ENCODE measurements at regions not wholly inside any gene's neighbourhood (a gene's known extent, or its start where the extent isn't known, plus 50 kb on each side); places are given as distances from the start of the nearest gene placed in this dataset.

DNA sequence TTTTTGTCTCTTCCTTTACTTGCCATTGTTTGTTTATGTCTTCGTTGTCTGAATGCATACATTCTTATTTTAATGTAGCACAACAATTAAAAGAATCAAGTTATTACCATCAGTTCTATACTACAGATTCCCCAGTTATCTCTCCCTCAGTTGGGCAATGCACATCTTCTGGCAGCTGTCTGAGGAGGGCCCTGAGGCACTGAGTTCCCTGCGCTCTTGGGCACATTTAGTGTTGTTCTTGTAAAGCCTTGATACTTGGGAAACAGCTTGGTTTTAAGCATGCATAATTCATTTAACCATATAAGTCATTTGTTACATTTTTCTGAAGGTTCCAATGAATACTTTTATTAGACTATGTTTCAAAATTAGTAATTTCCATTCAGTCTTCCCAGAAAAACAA, 117.9 kb downstream of the C6orf118 start:
- H3K9me3 ChIP-seq = peaks cover 7 to 10% of the 10 kb centered on the region in 2 donors

DNA sequence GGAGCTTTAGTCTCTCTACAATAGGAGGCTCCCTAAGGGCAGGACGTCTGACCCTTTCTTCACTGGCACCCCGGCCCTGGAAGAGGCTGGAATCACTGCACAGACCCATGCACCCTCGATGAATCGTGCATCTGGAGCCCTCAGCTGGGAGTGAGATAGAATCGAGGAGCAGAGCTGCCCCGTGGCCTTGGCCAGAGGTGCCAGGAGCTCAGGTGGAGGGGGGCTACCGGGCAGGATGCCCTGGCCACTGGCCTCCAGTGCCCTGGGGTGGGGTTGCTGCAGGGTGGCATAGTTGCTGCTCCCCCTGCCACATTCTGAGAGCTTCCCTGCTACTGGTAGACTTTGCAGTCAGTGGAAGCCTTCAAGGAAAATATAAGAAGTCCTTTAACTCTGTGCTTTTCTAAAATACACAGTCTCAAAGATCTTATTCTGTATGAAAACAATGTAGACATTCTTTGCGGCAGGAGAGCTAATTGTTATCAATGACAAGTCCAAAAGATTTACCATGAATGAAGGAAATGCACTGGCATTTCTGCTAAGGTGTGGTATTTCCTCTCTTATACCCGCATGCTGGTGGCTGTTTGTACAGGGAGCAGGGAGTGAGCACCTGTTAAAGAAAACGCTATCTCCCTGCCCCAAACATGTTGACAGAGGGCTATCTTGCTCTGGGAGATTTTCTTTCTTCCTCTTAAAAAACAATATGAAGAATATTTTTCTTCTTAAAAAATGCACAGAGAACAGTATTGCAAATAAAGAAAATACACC, 122.8 kb downstream of the C6orf118 start:
- Histone ChIP-seq H3K4me3 (no peak overlapping the region), H3K4me1 (no peaks in the 10 kb centered on the region), H3K36me3 (no peaks in the 10 kb centered on the region), H3K27ac (no peak overlapping the region), H3K27me3 (no peaks in the 10 kb centered on the region), H3K9me3 (peaks cover 0 to 3% of the 10 kb centered on the region in 2 donors)
- no peak for DNase-seq
- 0 to 61% methylated on average over 2 to 10 of the region's 10 CpGs for WGBS, 2 donors (ENCODE audit: low coverage in 1 of 2)
- intact Hi-C loops (cut with DNase I; ENCODE audit: low total_unique reads) (no loop called here), in situ Hi-C loops (cut with MboI; ENCODE audit: low pct_ligation_motif_present in 1 of 4, low pct_unique_long_range_greater_than_20kb in 1 of 4, low sequenced_read_pairs in 3 of 4) (no loop called here)
- TF ChIP-seq EP300 (IDR thresholded peaks at IDR 0.05; ENCODE audit: low read depth) (no peak), POLR2AphosphoS5 (IDR thresholded peaks at IDR 0.05) (no peak), POLR2A (IDR thresholded peaks at IDR 0.05) (no peak), CTCF (IDR thresholded peaks at IDR 0.05) (no peak)

More for the DNA sequence above, 117.9 kb downstream of the C6orf118 start:
- Histone ChIP-seq H3K36me3 (no peaks in the 10 kb centered on the region), H3K27me3 (no peaks in the 10 kb centered on the region), H3K27ac (no peak overlapping the region), H3K4me3 (no peak overlapping the region), H3K4me1 (no peaks in the 10 kb centered on the region)
- TF ChIP-seq EP300 (IDR thresholded peaks at IDR 0.05; ENCODE audit: low read depth) (no peak), POLR2AphosphoS5 (IDR thresholded peaks at IDR 0.05) (no peak), CTCF (IDR thresholded peaks at IDR 0.05) (no peak), POLR2A (IDR thresholded peaks at IDR 0.05) (no peak)
- DNase-seq = no peak
- intact Hi-C loops (cut with DNase I; ENCODE audit: low total_unique reads) (no loop called here), in situ Hi-C loops (cut with MboI; ENCODE audit: low pct_ligation_motif_present in 1 of 4, low pct_unique_long_range_greater_than_20kb in 1 of 4, low sequenced_read_pairs in 3 of 4) (no loop called here)
- WGBS, 2 donors (ENCODE audit: low coverage in 1 of 2) = 75 to 82% methylated on average over 1 to 2 of the region's 2 CpGs

DNA sequence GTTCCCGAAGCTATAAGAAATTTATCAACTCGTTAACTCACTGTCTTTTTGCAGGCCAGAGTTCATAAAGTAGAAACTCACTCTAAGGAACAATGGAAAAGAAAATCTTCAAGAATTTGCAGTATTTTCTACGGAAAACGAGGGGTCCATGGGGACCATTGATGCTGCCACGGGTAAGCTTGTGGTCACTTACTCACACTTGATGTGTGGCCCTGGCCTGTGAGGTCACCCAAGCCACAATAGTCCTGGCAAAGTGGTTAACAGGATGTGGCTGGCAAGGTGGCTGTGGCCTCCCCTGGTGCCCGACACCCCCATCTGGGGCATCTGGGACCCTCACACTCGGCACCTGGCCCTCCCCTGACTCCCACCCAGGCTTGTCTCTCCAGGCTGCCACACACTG, 123.4 kb downstream of the C6orf118 start:
- no peak overlapping the region for H3K27ac ChIP-seq
- intact Hi-C loops (cut with DNase I; ENCODE audit: low total_unique reads) = no loop called here
- H3K36me3 ChIP-seq = no peaks in the 10 kb centered on the region
- TF ChIP-seq EP300 (IDR thresholded peaks at IDR 0.05; ENCODE audit: low read depth) (no peak), POLR2A (IDR thresholded peaks at IDR 0.05) (no peak), CTCF (IDR thresholded peaks at IDR 0.05) (no peak), POLR2AphosphoS5 (IDR thresholded peaks at IDR 0.05) (no peak)
- no peaks in the 10 kb centered on the region for H3K4me1 ChIP-seq
- H3K4me3 ChIP-seq = no peak overlapping the region
- H3K9me3 ChIP-seq = peaks cover 0 to 3% of the 10 kb centered on the region in 2 donors
- DNase-seq = no peak
- H3K27me3 ChIP-seq = no peaks in the 10 kb centered on the region
- WGBS, 2 donors (ENCODE audit: low coverage in 1 of 2) = 67 to 70% methylated on average over 4 to 7 of the region's 7 CpGs
- in situ Hi-C loops (cut with MboI; ENCODE audit: low pct_ligation_motif_present in 1 of 4, low pct_unique_long_range_greater_than_20kb in 1 of 4, low sequenced_read_pairs in 3 of 4) = no loop called here

GRCh38 chr6:165184192-165184979, 125.0 kb downstream of the C6orf118 start:
- no peak overlapping the region for H3K4me3 ChIP-seq
- no peaks in the 10 kb centered on the region for H3K36me3 ChIP-seq
- no peaks in the 10 kb centered on the region for H3K27me3 ChIP-seq
- 57 to 60% methylated on average over 8 to 11 of the region's 11 CpGs for WGBS, 2 donors (ENCODE audit: low coverage in 1 of 2)
- TF ChIP-seq CTCF (IDR thresholded peaks at IDR 0.05) = no peak
- no peak for TF ChIP-seq POLR2AphosphoS5 (IDR thresholded peaks at IDR 0.05)
- in situ Hi-C loops (cut with MboI; ENCODE audit: low pct_ligation_motif_present in 1 of 4, low pct_unique_long_range_greater_than_20kb in 1 of 4, low sequenced_read_pairs in 3 of 4) = no loop called here
- intact Hi-C loops (cut with DNase I; ENCODE audit: low total_unique reads) = no loop called here
- no peaks in the 10 kb centered on the region for H3K4me1 ChIP-seq
- H3K27ac ChIP-seq = no peak overlapping the region
- DNase-seq = no peak
- no peaks in the 10 kb centered on the region for H3K9me3 ChIP-seq
